Glomerular visceral epithelial cell (primary cell): ENCODE measurements at regions not wholly inside any gene's neighbourhood (a gene's known extent, or its start where the extent isn't known, plus 50 kb on each side); places are given as distances from the start of the nearest gene placed in this dataset.
"Not testable (repeated sequence)": the region's sequence is repeated elsewhere in the genome, so short reads cannot be mapped to it uniquely, and the experiment has no call there.

Experiments
- DNase-seq: peaks from one replicate; pipeline ENCODE4 v3.0.0-alpha.2; 2016; ENCODE audit errors: extremely low spot score

DNA sequence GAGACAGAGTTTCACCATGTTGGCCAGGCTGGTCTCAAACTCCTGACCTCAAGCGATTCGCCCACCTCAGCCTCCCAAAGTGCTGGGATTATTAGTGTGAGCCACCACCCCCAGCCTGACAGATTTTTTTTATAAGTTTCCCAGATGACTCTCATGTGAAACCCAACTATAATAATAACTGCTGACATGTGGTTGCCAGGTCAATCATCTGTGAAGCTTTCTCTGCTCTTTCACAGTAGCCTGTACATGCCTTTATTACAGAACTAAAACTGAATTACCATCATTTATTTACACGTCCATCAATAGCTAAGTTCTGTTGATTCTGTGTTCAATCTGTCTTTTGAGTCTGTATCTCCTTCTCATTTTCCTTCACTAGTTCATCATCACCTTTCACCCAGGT lies 218.5 kb downstream of the RPS29 start:
- no peak for DNase-seq

DNA sequence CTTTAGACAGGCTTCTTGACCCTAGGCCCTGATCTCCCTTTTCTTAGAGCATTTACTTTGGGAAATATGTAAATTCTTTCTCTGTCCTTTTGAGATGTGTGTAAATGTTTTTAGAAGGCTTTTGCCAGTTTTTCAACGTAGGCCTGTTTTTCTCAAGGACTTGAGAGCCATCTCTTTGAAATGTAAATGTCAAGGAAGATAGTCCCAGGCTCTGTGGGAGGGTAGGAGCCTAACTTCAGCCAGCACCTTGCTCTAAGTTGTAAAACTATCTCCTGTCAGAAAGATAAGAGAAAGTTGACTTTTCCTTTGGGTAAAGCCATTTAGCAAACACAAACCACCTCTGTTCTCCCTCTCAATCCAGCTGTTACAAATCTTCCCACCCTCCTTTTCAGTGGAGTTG lies 219.8 kb downstream of the RPS29 start:
- no peak for DNase-seq

DNA sequence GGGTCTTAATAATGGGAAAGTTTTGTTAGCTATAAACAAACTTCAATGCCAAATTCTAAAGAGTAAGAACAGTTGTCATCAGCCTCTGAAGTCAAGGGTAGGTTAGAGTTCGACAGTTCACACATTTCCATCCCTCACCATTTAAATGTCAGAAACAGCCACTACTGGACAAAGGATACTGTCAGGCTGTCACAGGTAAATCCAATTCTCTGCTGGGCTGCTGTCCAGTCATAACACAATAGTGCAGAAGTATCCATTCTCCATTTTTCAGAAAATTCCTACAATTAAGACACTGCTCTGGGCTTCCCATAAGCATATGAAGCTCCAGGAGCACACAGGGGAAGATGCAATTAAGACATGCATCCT lies 221.4 kb downstream of the RPS29 start:
- no peak for DNase-seq

DNA sequence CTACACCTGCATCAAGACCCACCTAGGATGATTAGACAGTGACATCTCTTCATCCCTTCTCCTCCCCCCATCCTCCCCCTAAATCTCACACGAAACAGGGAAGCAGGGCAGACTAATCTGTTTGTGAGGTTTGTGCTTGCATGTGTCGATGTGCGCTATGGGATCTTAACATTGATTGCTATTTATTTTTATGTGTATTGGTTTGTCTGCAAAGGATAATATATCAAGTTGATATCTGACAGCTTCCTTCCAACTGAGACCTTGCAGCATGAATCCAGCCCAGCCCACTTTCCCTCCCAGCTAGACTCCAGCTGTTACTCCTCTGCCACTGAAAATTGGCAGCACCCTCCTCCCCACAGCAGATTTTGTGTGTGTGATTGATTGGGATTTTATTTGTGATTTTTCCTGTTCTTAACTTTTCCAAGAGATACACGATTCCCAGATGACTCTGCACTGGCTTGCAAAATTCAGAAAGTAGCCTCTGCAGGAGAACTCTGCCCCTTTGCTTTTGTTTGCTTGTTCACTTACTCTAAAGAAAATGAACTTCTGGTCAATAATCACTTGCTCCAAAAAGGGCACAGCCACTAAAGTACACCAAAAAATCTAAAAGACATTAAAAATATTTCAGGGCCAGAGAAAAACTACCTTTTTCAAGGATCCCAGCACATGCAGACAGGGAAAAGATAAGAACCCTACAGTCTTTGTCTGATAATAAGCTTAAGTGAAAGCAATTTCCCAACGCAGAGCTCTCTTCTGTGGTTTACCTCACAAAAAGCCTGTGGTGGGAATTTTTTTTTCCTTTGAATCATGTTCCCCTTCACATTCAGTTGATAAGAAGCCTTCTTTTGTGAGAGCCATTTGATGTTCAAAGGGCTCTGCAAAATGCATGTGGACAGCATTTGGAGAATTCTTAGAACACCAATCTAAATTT lies 222.1 kb downstream of the RPS29 start:
- no peak for DNase-seq

DNA sequence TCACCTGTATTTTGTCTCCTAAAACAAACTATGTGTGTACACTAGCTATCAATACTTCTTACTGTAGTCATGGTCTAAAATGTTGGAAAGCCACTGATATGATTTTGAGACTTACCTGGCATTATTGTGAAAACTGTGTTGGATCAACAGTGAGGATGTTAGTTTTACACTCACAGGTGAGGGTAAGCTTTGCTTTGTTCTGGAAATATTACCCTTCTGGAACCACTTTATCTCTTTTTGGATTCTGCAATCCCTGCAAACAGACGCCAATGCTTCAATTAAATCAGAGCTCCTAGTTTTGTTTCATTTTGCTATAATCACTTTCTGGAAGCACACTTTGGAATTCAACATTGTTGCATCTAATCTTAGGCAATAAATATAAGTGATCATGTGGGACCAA lies 223.3 kb downstream of the RPS29 start:
- DNase-seq = no peak

DNA sequence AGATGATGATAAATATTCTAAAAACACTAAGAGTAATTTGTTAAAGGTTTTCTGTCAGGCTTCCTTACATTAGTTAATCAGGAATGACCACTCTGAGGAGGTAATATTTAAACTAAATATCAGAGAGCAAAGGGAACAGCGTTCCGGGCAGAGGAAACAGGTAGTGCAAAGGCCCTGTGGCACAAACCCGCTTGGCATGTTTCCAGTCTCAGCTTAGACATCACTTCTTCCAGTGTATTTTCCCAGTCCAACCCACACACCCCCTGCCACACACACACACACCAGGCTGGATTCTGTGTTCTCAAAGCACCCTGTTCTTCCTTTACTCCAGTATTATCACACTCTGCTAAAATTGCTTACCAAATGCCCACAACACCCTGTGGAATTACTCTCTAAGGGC lies 247.1 kb downstream of the RPS29 start:
- no peak for DNase-seq

DNA sequence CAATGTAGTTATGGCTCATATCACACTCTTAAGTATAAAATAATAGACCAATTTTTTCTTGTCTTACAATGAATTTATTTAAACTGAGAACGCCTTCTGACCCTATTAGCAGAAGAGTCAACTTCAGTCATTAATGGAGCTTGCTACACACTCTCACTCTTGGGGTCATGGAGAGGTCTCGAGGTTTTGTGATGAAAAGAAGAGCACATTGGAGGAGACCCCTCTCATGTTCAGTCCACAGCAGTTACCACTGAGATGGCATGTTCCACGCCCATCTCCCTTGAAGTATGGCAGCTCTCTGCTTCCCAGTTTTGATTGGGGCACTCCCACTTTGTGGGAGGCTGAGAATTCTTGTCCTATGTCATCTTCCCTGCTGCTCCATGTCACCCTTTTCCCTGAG lies 266.4 kb downstream of the RPS29 start:
- DNase-seq = no peak

DNA sequence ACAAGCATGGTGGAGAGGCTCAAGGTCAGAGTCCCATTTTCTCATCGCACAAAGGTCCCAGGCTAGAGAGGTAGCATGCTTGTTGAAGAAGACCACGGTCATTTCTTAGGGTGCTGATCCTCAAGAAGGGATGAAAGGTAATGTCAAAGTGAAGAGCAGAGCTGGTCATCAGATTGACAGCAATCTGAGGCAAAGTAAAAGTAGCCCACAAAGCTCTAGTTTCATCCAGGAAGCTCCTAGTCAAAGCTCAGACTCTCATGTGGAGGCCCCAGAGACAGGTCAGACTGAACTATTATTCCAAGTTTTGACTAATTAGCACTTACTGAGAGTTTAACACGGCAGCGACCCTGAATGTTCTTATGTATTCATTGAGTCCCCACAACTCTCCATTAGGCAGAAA lies 270.6 kb downstream of the RPS29 start:
- DNase-seq = no peak

DNA sequence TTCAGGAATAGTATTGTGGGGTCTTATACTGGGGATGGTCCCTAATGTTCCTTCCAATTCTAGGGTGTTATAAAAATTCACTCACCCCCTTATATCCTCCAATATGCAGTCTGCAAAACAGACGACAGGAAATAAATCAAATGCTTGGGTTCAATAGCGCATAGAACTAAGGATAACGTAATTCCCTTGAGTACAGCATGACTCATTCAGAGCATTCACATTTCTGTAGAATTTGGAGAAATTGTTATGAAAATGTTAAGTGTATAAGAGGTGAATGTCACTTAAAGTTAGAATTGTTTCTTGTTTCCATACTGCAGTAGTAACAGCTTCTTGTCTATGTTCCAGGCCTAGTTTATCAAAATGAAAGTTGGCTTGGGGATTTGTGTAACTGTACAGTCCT lies 271.4 kb downstream of the RPS29 start:
- no peak for DNase-seq

DNA sequence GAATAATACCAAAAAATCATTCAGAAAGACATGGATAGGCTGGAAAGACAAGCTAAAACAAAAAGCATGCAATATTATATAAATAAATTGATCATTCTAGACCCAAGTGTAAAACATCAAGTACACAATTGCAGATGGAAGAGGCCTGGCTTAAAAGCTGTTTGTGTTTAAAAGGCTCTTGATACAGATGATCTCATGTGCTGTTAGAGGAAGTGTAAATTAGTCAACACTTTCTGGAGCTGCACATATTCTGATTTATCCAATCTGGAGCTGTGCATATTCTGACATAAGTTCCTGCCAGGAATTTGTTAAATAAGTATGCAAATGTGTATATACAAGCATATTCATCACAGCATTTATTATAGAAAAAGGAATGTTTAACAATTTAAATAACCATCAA lies 273.1 kb downstream of the RPS29 start:
- DNase-seq = no peak

DNA sequence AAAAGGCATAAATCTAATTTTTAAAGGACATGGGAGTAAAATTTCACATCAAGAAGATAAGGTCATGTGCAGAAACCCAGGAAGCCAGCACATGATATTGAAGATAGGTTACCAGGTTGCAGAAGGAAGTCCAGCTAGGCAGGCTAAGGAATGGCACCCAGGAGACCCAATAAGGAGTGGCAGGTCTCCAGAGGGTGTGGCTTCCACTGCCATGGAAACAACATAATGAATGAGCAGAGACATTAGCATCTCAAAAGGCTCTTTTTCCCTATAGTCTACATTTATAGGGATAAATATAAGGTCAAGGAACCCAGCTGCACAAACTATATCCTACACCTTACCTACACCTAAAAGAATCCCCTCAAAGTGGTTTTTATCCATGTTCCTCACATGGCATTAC lies 275.9 kb downstream of the RPS29 start:
- DNase-seq = no peak

DNA sequence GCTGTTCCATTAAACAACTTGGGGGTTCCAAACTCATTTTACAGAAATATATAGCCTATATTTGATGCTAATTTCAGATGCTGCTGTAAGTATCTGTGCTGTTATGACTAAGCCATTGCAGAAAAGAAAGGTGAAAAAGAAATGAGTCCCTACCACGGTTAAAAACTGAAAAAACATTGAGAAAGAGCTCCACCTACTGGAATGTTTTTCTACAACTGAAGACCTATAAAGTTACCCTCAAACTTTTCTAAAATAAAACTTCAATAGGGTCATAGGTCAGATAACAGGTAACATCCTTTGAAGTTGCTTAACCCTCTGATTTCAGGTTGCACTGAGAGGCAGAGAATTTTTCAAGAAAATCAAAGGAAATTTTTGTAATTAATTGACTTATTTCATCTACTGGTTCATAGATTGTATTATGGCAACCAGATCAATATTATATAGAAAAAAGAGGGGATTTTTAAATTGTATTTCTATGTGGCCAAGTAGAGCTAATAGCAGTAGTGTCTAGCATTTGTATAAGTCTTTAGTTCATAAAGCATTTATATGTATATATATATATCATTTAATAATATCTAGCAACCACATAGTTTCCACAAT lies 279.9 kb downstream of the RPS29 start:
- DNase-seq = peak; percentile 8

DNA sequence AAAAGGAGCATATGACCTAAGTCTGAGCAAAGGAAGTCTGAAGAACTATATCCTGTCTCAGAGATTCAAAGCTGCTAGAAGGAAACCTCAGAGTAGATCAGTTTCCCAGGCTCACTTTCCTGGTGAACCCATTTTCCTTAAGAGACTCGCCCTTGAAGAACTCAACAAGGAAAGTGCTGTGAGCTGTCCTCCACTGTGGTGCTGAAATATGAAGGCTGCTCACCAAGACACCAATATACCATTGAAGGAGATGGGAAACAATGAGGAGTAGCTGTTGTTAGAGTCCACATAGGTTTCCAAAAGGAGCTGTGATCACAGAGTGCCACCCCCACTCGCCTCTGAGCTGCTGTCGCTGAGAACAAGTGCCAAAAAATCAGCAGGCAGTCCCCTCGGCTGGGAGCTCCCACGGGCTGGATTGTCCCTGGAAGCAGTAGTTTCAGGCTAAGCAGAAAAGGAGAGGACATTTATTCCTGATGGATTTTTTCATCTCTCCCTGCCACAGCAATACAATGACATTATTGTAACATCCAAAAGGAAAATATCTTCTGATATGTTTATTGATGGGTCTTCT lies 282.1 kb downstream of the RPS29 start:
- peak; percentile 25 for DNase-seq

DNA sequence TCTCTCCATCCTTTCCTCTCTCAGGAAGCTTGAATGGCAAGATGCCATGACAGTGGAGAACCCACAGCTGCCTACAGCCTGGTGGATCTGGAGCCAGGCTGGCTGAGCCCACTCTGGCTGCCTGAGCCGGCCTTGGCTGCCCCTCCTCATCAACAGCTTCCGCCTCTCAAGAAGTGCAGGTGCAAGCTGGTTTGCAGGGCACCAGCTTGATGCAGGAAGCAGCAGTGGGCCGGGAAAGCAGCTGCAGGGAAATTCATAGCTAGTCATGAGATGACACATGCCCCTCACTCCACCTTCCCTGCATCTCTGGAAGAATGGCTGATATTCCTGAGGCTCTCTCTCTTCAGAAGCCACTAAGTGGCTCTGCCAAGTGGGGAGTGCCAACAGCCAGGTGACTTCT lies 289.1 kb downstream of the RPS29 start:
- no peak for DNase-seq

DNA sequence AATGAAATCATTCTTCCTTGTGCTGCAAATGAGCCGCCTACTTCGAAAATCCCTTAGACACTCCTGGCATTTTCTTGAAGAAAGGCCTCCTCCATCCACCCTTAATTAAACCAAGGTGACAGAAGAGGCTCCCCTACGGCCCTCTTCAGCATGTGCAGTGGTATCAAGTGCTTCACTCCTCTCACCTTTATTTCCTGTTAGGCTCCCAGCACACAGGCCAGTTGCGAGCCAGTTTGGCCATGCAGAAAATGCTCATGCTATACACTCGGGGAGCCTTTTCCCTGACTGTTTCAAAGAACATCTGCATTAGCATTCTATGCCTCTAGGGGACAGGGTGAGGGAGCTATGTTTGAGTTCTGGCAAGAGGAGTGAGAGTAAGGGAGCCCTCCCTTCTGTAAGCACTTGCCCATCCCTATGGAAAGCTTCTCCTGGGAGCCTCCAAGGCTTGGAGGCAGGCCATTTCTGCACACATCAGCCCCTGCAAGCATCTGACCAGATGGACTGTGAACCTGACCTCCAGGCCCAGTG lies 291.5 kb downstream of the RPS29 start:
- no peak for DNase-seq

DNA sequence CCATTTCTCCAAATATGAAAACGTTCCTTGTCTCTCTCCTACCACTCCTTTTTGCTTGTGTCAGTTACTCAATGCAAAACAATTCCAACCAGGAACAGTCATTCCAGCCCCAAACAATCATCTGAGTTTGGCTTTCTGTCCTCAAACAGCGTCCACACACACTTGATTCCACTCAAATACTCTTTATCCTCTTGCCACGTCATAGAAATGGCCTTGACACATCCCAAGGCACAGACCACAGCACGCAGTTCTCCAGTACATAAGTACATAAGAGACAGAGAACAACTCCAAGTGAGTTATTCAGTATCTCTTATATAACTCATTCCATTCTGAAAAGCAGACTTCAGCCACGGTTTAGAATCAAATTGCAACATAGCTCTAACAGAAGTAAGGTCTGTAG lies 299.2 kb downstream of the RPS29 start:
- DNase-seq = no peak

DNA sequence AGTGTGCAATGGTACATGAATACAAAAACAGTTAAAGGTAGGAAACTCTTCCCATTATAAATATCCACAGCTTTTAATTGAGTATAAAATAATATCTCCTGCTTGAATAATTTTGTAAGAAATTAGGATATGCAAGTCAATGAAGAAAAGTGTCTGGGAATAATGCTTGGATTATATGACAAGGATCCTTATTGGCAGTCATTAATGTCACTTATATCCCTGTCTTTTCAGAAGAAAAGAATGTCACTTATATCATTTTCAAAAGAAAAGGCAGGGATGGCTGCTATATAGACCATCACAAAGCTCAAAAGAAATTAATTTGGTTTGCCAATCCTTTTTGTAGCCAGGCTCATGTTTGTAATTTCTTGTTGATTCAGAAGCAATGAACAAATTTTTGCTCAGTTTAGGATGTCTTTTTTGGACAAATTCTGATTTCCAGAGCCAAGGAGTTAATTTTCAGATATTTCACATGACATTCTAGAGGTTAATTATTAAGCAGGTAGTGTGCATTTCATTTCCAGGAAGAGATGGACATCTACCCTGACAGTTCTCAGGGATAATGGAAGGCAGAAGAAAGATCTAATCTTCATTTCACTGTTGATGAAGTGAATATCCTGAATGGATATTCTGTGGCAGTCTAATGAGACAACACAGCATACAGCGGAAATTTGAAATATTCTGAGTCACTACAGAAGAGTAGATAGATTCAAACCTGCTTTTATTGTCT lies 299.8 kb downstream of the RPS29 start:
- DNase-seq = no peak

DNA sequence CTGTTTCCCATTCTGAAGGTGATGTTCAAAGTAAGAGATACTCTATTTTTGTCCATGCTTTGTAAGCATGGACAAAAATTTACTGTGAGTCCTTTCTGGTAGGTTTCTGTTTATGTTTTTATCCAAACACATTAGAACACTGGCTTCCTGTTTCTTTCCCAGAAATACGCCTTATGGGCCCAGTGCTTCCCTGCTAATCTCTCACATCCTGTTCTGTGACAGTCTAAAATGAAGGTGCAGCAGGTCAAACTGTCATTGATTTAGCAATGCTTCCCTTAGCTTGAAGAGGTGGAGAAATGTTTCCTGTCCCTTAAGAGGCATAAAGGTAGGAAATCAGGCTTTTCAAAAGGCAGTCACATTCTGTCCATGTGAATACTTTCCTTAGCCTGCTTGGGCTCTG lies 305.6 kb downstream of the RPS29 start:
- no peak for DNase-seq

DNA sequence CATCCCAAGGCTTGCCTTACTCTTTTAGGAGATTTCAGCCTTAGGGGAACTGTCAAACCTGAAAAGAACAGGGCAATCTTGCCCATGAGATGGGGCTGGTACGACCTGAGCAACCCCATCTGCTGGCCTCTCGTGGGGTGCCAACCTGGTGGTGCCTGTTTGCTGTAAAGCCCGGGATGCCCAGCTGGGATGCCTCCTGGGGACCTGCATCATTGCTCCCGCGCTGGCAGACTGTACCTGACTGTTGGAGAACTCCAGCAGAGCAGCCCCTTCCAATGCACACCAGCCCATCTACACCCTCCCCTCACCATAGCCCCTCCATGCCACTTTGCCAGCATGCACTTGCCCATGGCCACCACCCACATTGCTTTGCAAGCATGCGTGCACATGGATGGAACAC lies 335.7 kb downstream of the RPS29 start:
- DNase-seq = no peak

DNA sequence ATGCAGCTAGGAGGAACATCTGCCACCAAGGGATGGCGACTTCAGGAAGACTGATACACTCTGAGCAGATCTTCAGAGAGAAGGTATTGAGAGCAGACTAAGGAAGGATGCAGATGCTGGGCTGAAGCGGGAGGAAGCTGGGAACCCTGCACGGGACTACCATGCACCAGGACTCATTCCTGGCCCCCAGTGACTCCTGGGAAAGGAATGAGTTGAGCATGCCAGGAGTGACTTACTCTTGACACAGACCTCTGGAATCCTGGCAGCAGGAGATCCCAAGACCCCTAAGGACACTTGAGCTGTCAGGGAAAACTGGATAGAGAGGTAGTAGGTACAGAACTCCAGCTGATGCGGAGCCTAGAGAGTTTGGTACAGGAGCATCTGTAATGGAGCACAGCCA lies 336.1 kb downstream of the RPS29 start:
- DNase-seq = no peak

DNA sequence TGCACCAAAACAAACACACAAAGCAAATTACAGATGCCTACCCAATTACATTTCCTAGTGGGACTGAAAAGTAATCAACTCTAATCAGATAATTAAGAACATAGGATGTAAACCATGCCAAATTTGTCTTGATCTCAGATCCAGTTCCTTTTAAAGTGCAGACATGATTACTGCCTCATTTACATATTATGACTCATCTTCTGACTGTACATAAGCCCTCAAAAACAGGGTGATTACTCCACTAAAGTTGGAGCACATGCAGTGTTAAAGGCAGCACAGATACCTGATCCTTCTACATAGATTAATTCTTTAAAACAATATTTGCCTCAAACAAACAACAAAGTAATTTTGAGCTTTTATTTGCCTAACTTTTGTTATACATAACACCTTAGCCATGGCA lies 337.2 kb downstream of the RPS29 start:
- no peak for DNase-seq

DNA sequence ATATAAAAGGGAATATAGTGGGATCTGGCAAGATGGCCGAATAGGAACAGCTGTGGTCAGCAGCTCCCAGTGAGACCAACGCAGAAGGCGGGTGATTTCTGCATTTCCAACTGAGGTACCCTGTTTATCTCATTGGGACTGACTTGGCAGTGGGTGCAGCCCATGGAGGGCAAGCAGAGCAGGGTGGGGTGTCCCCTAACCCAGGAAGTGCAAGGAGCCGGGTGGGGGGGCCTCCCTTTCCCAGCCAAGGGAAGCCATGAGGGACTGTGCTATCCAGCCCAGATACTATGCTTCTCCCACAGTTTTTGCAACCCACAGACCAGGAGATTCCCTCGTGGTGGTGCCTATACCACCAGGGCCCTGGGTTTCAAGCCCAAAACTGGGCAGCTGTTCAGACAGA lies 342.4 kb downstream of the RPS29 start:
- DNase-seq = not testable (repeated sequence)
